ENCODE measurements at regions not wholly inside any gene's neighbourhood (a gene's known extent, or its start where the extent isn't known, plus 50 kb on each side); places are given as distances from the start of the nearest gene placed in this dataset.

GRCh38 chr10:109744020-109744419 lies 179.3 kb downstream of the XPNPEP1 start:
- CTCF ChIA-PET: no interaction called here
- no TSS peak for BruUV-seq (replicated peaks)
- no peaks in the 10 kb centered on the region for H3K4me1 ChIP-seq (ENCODE audit: control insufficient read depth, insufficient read depth, low read length)
- H2BK15ac ChIP-seq (ENCODE audit: low read depth, low read length): no peak overlapping the region
- no peak overlapping the region for H2BK120ac ChIP-seq (ENCODE audit: low read depth, low read length)
- no peak overlapping the region for H4K91ac ChIP-seq (ENCODE audit: insufficient read depth, low read depth, low read length)
- no peak overlapping the region for H2AK9ac ChIP-seq (replicated peaks; ENCODE audit: low read depth, low read length, poor library complexity)
- H3K9me1 ChIP-seq (ENCODE audit: insufficient read depth, low read length): no peaks in the 10 kb centered on the region
- no peak overlapping the region for H4K5ac ChIP-seq (ENCODE audit: low read depth, low read length)
- H3K4me2 ChIP-seq (ENCODE audit: low read depth, low read length): no peak overlapping the region
- in situ Hi-C loops (cut with MboI; ENCODE audit: low sequenced_read_pairs) (no loop called here), dilution Hi-C loops (cut with HindIII; ENCODE audit: low sequenced_read_pairs, unreplicated experiment) (no loop called here), intact Hi-C loops (cut with micrococcal nuclease) (no loop called here)
- no peak overlapping the region for H4K8ac ChIP-seq (ENCODE audit: low read depth in 2 of 2, low read length in 2 of 2)
- TF ChIP-seq SMC3 (IDR thresholded peaks at IDR 0.05; ENCODE audit: low read depth, low read length) (no peak), NFE2L2 (IDR thresholded peaks at IDR 0.05; ENCODE audit: low read depth, low read length) (no peak), BHLHE40 (IDR thresholded peaks at IDR 0.05; ENCODE audit: low read depth, low read length) (no peak), POLR2A (IDR thresholded peaks at IDR 0.05; ENCODE audit: low read depth, low read length) (no peak), USF2 (IDR thresholded peaks at IDR 0.05; ENCODE audit: low read depth, low read length) (no peak), FOS (IDR thresholded peaks at IDR 0.05; ENCODE audit: low read depth, low read length) (no peak), RFX5 (IDR thresholded peaks at IDR 0.05; ENCODE audit: low read depth, low read length) (no peak), CEBPB (IDR thresholded peaks at IDR 0.05; ENCODE audit: low read depth, low read length) (no peak), MAZ (IDR thresholded peaks at IDR 0.05; ENCODE audit: borderline replicate concordance, low read depth, low read length) (no peak), ELK1 (IDR thresholded peaks at IDR 0.05; ENCODE audit: borderline replicate concordance, low read depth, low read length) (no peak), RCOR1 (IDR thresholded peaks at IDR 0.05; ENCODE audit: insufficient replicate concordance, low read length) (no peak), CTCF (conservative IDR thresholded peaks at IDR 0.05; ENCODE audit: low read depth, low read length) (no peak), MAFK (IDR thresholded peaks at IDR 0.05; ENCODE audit: low read depth, low read length) (no peak), CHD1 (IDR thresholded peaks at IDR 0.05; ENCODE audit: low read depth, low read length) (no peak), RAD21 (IDR thresholded peaks at IDR 0.05; ENCODE audit: low read length) (no peak), MXI1 (IDR thresholded peaks at IDR 0.05; ENCODE audit: borderline replicate concordance, low read depth, low read length) (no peak)
- no peak overlapping the region for H3K9ac ChIP-seq (ENCODE audit: low read depth, low read length)
- H3K56ac ChIP-seq (ENCODE audit: extremely low read depth, insufficient read depth, low read length): no peak overlapping the region
- no peak overlapping the region for H2AFZ ChIP-seq (replicated peaks; ENCODE audit: low read length, poor library complexity)
- no peak overlapping the region for H2BK20ac ChIP-seq (ENCODE audit: low read depth, low read length)
- no peaks in the 10 kb centered on the region for H4K20me1 ChIP-seq (ENCODE audit: insufficient read depth, low read length)
- no peaks in the 10 kb centered on the region for H3K36me3 ChIP-seq (ENCODE audit: control insufficient read depth, insufficient read depth, low read length)
- POLR2A ChIA-PET (ENCODE audit: unreplicated experiment): no interaction called here
- no peak overlapping the region for H2AK5ac ChIP-seq (ENCODE audit: low read depth, low read length)
- H3K4me3 ChIP-seq (ENCODE audit: insufficient read depth, low read depth, low read length): no peak overlapping the region
- H3K9me3 ChIP-seq (ENCODE audit: control insufficient read depth, insufficient read depth, low read length): no peaks in the 10 kb centered on the region
- no peak overlapping the region for H3K18ac ChIP-seq (ENCODE audit: low read depth, low read length)
- no peaks in the 10 kb centered on the region for H3K27me3 ChIP-seq (ENCODE audit: control insufficient read depth, insufficient read depth, low read length)
- H2BK5ac ChIP-seq (ENCODE audit: low read depth, low read length, poor library complexity, severe bottlenecking): no peak overlapping the region
- ATAC-seq (ENCODE audit: low read depth): no peak
- no peak overlapping the region for H3K14ac ChIP-seq (replicated peaks; ENCODE audit: low read depth, low read length)
- no peaks in the 10 kb centered on the region for H3K79me1 ChIP-seq (ENCODE audit: low read depth in 1 of 2, low read length in 2 of 2)
- no peak for DNase-seq
- H3K27ac ChIP-seq (ENCODE audit: insufficient read depth, low read length): no peak overlapping the region
- no peak overlapping the region for H3K4ac ChIP-seq (ENCODE audit: low read depth, low read length)
- H3K23ac ChIP-seq (ENCODE audit: low read depth, low read length): no peak overlapping the region

All from IMR-90 (cell line).